Inflammatory macrophage (primary cell): ENCODE measurements at regions not wholly inside any gene's neighbourhood (a gene's known extent, or its start where the extent isn't known, plus 50 kb on each side); places are given as distances from the start of the nearest gene placed in this dataset.

Source experiments
- DNase-seq, 2 donors: peaks; one replicate each; pipeline ENCODE4 v3.0.0-alpha.2; 2020 to 2022

DNA sequence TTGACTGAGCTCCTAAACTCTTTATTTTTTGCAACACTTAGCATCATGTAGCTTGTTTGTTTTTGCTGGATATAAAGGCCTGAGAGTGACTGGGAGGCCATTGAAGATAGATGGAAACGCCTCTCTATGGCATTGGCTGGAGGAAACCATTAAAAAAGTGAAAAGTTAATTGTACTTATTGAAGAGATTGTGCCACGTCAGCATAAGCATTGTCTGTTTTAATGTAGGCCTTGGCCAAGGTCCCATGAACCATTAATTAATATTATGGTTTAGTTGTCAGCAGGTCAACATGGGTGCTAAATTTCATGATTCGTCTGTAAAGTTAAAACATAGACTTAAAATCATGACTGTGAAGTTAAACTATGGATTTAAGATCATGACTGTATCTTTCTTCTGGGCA is 178.6 kb downstream of the GATA3 start:
- no peak for DNase-seq

DNA sequence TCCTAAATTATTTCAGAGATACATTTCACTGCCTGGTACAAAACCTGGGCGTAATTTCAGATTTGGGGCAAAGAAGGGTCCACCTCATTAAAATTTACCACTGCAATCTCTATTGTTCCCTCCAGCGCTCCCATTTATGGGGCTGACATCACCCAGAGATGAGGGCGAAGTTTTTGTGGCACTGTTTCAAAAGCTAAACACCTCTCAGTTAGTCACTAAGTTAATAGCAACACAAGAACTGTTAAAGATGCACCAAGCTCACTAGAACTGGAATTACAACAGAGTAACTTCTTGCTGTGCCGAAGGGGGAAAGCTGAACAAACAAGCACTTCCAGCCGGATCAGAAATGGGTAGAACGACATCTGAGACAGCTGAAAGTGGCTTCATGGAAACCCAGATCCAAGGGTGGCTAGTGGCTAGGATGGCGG is 179.4 kb downstream of the GATA3 start:
- DNase-seq: no peak

DNA sequence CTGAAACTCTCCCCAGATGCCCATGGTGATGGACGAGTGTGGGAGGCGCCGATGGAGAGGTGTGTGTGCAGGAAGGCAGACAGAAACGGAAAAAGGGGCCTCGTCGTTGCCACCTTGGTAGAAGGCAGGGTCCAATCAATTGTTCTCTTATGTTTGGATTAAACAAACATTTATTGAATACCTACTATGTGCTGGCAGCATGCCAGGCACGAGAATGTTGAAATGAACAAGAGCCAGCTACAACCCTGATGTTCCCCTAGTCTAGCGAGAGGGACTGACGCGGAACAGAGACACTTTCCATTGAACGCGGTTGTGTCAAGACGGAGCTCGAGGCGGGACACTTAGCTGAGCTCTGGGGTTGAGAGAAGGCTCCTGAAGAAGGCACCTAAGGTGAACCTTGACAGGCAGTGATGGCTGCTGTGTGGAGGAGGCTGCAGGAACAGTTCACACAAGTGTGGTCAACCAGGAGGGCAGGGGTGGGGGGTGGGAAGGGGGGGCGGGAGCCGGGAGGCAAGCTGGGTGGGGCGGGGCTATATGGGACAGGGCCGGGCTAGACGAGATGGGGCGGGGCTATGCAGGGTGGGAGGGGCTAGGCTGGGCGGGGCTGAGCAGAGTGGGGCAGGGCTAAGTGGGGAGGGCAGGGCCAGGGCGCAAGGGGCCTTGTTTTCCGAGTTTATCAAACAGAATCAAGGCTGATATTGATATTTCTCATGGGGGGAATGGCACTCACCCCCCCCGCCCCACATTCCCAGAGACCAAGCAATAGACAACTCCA is 181.0 kb downstream of the GATA3 start:
- DNase-seq: no peak

DNA sequence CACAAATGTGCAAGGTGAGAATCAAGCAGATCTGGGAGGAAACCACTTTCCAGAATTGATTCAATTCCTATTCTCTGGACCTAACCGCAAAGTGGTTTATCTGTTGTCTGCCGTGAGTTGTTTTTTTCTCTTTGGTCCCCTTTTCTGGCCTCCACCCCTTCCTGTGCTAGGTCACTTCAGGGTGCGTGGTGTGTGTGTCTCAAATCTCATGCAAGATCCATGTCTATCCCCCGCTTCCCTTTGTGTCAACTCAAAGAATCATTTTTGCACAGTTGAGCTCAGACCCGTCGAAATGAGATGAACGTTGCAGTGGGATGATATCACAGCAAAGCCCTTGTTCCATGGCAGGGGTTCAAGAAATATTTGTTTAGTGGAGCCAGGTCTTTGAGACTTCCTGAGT is 184.5 kb downstream of the GATA3 start:
- no peak for DNase-seq

DNA sequence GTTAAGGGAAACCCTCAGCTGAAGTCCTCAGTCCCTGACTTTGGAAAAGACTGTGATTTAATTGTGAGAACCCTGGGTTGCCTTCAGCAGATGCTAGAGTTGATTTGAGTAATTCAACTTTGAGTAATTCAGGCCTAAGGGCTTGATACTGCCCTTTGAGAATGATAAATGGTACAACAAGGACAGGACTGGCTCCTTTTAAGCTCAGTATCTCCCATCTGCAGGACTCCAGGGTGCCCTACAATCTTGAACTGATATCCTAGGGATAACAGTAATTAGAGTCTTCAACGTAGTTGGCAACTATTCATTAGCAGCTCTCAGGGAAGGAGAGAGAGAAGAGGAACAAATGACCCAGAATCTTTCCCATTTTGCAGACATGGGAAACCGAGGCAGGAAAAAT is 186.4 kb downstream of the GATA3 start:
- no peak for DNase-seq

DNA sequence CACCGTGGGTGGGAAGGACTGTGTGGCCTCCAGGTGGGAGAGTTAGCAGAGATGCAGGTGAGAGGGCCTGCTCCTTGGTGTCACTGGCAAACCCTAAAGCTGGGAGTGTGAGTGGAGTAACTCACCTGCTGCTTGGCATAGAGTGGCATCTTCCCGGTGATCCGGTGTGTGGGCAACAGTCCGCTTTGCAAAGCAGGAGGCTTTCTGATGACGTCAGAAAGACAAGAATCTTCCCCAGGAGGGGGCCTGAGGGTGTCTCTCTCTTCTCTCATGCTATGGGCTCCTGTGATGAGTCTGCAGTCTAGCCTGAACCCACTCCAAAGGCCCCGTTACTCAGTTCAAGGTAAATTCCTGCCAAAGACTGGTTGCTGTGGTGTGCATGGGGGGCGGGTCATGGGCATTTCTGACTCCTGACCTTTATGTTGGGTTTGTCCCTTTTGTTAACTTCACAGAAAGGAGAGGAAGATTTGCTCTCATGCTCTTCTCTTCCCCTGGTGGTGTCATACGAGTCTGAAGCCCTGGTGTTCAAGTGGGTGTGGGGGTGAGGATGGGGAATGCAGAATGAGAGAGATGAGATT is 187.9 kb downstream of the GATA3 start:
- no peak for DNase-seq

DNA sequence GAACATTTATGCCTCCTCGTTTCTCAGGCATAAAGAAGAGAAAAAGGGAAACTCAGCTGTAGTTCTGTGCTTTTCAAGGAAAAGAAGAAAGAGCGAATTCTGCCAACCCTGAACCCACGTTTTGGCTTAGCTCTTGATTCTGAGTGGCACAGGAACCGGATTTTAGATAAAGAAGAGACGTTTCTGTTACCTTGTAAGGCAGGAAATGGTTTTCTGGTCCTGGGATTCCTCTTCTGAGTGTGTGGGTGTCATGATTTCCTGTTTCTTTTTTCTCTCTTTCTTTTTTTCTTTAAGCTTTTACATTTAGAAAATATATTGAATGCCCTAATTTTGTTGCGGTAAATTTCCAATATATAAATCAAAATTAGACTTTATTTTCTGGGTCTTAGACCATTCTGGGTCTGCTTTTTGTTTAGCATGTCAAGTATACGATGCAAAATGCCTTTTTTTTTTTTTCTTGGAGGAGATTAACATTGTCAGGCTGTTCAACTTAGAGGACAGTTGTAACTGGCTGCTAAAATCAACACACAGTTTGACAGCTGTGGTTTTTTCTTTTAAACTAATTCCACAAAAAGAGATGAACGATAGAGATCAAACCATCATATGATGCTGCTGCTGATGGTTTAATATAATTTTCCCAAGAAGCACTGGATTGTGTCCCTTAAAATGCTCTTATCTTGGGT is 190.8 kb downstream of the GATA3 start:
- no peak for DNase-seq

DNA sequence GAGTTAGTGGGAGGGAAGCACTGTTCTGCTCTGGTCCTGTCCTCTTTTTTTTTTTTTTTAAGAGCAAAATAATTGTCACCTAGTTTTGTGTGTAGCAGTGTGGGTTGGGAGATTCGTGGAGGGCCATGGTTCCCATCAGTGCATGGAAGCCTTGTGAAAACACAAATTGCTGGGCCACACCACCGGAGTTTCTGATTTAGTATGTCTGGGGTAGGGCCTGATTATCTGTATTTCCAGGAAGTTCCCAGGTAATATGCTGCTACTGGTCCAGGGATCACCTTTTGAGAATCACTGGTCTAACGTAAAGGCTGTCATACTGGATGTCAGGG is 191.3 kb downstream of the GATA3 start:
- DNase-seq: no peak

DNA sequence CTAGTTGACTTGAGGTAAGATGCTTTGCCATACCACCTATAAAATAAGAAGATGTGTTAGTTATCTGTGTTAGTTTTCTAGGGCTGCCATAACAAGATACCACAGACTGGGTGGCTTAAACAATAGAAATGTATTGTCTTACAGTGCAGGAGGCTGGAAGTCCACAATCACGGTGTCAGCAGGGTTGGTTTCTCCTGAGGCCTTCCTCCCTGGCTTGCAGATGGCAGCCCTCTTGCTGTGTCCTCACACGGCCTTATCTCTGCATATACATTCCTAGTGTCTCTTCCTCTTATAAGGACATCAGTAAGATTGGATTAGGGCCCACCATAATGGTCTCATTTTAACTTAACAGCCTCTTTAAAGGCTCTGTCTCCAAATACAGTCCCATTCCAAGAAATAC is 192.1 kb downstream of the GATA3 start:
- DNase-seq: no peak

DNA sequence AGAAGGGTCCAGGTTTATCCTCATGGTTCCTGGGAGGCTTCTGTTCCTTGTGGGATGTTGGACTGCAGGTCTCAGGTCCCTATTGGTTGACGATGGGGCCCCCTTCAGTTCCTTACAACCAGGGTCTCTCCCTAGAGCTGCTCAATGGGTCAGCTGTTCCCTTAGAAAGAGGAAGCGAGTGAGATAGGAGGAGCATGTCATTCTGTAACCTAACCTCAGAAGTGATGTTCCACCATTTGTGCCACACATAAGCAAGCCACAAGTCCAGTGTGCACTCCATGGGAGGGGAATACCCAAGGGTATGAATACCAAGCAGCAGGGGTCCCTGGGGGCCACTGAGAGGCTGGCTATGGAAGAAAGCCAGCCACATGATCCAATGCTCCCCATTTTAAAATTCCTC is 192.7 kb downstream of the GATA3 start:
- DNase-seq: no peak

DNA sequence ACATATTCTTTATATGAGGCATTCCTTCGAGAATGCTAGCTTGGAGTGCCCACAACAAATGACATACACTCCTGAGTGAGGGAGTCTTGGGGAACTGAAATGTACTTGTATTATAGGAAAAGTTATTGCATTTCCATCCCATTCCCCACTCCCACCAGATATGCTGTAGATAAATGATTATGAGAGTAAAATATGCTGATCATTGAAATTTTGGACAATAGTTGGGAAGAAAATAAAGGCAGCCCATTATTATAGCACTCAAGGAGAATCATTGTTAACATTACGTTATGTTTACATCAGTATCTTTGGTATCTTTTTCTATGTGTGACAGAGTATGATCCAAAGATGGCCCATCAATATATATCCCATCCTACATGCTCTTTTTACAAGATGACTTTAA is 194.4 kb downstream of the GATA3 start:
- no peak for DNase-seq

DNA sequence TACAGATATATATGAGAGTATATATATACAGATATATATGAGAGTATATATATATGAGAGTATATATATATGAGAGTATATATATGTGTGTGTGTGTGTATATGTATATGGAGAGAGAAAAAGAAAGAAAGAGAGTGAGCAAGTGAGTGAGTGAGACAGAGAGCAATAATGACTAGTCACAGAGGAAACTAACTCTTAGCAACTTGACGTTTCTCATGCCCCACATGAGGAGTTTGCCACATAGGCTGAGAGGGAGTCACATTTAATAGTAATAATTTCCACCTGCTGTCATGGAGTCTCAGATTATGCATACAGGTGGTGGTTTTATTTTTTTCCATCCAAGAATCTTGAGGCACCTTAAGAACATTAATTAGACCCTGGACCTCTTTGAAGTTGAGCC is 199.9 kb downstream of the GATA3 start:
- DNase-seq: no peak

DNA sequence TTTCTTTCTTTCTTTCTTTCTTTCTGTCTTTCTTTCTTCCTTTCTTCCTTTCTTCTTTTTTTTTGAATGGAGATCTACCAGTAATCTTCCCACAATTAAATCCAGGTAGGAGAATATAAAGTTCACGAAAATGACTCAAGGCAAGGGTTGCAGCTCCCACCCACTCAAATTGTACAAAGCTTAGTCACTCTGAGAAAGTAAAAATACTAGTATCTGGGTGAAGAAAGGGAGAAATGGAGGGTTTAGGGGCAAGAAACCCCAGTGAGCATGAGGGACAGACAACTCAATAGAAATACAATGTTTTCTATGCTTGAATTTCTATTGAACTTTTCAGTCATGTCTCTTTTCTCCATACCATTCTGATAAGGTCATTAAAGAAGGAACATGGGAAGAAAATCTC is 200.8 kb downstream of the GATA3 start:
- DNase-seq: no peak

DNA sequence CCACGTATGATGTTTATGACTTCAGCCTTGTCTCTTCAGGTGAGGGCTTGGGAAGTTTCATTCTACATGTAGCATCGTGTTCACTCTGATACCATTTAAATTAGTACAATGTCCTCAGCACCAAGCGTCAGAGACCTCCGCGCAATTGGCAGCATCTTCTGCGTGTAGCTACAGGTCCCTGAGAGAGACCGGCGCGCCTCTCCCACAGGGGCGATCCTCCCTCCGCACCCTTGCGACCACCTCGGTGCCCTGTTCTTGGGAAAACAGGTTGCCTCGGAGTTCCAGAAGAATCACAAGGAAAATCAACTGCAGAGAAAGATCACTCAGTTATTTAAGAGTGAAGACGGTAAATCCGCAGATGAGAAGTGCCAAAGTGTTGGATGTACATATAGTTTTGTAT is 206.2 kb downstream of the GATA3 start:
- DNase-seq: no peak

DNA sequence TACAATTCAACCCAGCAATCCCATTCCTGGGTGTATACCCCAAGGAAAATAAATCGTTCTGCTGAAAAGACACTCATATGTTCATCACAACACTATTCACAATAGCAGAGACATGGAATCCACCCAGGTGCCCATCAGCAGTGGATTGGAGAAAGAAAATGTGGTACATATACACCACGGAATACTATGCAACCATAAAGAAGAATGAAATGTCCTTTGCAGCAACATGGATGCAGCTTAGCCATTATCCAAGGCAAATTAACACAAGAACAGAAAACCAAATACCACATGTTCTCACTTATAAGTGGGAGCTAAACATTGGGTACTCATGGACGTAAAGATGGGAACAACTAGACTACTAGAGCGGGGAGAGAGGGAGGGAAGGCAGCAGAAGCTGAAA is 207.8 kb downstream of the GATA3 start:
- DNase-seq: no peak

DNA sequence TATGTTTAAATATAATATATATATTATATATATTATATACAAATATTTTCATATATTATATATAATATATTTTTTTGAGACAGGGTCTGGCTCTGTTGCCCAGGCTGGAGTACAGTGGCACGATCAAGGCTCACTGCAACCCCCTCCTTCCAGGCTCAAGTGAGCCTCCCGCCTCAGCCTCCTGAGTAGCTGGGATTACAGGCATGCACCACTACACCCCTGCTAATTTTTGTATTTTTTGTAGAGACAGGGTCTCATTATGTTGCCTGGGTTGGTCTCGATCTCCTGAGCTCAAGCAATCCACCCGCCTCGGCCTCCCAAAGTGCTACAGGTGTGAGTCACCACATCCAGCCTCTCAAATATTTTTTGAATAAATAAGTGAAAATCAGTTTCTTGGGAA is 215.5 kb downstream of the GATA3 start:
- DNase-seq: no peak

DNA sequence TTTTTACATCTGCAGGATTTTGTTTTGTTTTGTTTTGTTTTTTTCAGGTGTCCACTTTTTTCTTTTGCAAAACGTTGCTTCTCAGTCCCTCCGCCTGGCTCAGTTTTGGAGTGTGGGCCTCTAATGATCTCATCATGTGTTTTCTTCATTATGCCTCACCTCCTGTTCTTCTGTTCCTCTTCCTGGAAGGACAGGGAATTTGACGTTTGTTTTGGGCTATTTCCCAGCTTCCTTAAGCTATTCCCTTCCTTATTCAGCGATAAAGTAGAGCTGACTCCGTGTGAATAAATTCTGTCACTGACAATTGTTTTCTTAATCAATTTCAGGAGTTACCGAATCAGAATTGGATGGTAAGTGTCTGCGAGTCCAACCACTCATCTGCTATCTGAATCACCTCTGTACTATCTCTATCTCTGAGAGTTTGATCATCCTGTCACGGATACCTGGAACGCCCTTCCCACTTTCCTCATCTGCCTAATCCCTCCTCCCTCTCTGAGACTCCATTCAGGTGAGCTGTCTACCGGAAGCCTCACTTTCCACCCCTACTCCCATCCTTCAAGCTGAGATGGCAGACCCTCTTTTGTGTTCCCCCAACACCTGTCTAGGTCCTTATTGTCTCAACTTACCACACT is 218.4 kb downstream of the GATA3 start:
- DNase-seq: no peak

DNA sequence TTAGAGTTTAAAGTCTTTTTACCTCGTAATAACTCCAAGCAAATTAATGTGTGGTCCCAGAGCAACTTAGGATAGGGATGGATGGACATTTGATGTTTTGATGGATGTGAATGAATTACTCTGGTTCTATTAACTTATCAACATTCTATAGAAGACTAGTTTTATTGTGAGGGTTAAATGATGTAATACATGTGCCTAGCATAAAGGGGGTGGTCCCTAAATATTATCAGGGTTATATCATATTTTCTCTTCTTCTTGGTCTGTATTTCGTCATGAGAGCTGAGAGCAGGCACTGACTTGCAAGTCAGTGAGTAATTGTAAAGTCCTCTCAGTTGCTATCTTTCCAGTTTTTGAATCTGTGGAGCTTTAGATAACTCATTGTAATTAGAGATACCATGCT is 219.3 kb downstream of the GATA3 start:
- no peak for DNase-seq

DNA sequence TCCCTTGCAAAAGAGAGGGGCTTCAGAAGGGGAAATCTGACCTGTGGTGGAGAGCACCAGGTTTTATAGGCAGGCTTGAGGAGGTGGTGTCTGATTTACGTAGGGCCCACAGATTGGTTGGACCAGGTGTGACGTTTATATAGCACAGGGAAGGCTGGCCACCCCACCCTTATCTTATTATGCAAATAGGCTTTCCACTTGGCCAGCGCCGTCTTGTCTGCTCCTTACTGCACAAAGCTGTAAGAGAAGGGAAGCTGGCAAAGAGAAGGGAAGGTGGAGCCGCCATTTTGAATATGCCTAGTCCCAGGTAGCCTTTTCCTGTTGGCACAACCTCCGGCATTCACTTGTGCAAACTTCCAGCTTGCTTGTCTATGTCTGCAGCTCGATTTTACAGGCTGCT is 221.4 kb downstream of the GATA3 start:
- no peak for DNase-seq

DNA sequence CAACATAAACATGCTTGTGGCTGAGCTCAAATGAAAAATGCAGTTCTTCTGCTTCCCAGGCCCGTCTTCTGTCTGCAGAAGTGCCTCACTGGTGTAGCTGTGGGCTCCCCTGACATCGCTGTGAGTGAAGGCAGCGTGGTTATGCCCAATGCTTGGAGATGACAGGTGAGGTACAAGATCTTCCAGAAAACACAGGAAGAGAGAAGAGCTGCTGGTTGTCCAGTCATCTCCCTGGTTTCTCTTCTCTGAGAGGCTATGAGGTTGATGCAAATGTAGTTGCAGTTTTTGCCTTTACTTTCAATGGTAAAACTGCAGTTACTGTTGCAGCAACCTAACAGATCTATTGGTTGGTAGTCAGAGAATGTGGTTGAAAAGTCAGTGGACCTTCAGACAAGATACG is 223.6 kb downstream of the GATA3 start:
- DNase-seq: no peak

DNA sequence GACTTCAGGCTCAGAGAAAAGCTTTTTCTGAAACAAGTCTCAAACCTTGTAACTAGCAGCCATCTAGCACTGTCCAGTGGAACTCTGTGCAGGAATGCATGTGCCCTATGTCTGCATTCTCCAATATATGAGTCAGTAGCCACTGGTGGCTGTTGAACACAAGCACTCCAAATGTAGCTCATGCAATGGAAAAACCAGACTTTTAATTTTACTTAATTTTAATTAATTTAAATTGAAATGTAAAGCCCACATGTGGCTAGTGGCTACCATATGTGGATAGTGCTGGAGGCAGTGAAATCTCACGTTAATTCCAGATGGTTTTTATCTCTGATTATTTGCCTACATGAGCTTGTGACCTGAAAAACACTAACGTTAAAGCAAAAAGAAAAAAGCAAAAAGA is 225.1 kb downstream of the GATA3 start:
- no peak for DNase-seq

DNA sequence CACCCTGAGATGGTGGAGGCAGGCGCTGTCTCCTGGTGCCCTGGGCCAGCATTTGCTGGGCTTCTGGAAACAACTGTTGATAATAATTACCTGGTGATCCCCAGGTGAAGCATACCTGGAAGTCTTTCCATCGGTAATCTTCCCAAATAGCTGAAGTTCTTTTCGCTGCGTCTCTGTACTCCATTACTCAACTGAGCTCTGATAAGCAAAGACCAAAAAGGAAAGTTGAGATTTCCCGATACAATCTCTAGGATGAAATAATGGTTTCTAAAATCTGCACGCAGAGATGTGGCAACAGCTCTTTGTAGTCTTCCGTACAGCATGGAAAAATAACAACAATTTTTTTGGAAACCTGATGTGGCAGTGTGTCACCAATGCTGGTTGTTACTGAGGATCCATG is 226.5 kb downstream of the GATA3 start:
- DNase-seq: no peak

DNA sequence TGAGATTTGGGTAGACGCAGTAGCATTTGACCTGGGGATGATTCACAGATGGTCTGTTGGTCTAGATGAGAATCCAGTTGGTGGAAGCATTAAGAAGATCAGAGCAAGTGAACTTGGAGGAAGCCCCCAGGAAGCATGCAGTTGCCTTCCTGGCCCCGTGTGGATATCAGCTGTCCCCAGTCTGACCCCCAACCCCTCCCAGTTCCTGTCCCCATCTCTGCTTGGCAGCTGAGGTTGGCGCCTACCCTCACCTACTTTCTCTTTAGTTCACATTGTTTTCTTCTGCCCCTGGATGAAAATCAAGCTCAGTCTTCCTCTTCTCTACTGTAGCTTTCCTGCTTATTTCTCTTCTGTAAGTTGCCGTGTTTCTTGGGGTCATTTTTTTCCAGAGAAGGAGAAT is 227.9 kb downstream of the GATA3 start:
- no peak for DNase-seq
